Fibroblast of lung (primary cell): ENCODE measurements at regions not wholly inside any gene's neighbourhood (a gene's known extent, or its start where the extent isn't known, plus 50 kb on each side); places are given as distances from the start of the nearest gene placed in this dataset.

Experiments
- DNase-seq, 2 donors: peaks; one replicate each; pipeline versions ENCODE4 v3.0.0 to v3.0.0-alpha.2; 2010; ENCODE audit warnings: low read depth in 2 of 2
- H2AFZ ChIP-seq: 2 replicates; pipeline ENCODE4 v1.5.1; 2012; ENCODE audit warnings: low read length, control low read depth, inconsistent platforms
- H3K27ac ChIP-seq: 2 replicates; pipeline ENCODE4 v1.5.1; 2011; ENCODE audit warnings: low read length, control low read depth; ENCODE audit not compliant: insufficient read depth
- H3K27me3 ChIP-seq: 2 replicates; pipeline ENCODE4 v1.5.1; 2011; ENCODE audit warnings: mild to moderate bottlenecking, low read length; ENCODE audit not compliant: control insufficient read depth, insufficient read depth
- H3K36me3 ChIP-seq: 2 replicates; pipeline ENCODE4 v1.5.1; 2011; ENCODE audit warnings: low read length; ENCODE audit not compliant: control insufficient read depth, insufficient read depth
- H3K4me1 ChIP-seq: 2 replicates; pipeline ENCODE4 v1.5.1; 2011; ENCODE audit warnings: low read length; ENCODE audit not compliant: control insufficient read depth, insufficient read depth; ENCODE audit errors: extremely low read depth
- H3K4me2 ChIP-seq: 2 replicates; pipeline ENCODE4 v1.5.1; 2011; ENCODE audit warnings: low read length, control low read depth; ENCODE audit not compliant: insufficient read depth; ENCODE audit errors: extremely low read depth
- H3K4me3 ChIP-seq, 4 experiments: fragments of 200-600 bp in 1 of 4; sonication (generic) in 1 of 4; replicated peaks in 1 of 4; 2 replicates each; pipeline ENCODE4 v1.5.1; 2011 to 2016; ENCODE audit warnings: low read length in 4 of 4, low read depth in 3 of 4, mild to moderate bottlenecking in 3 of 4, control low read depth in 2 of 4, inconsistent platforms in 1 of 4, mixed read lengths in 1 of 4; ENCODE audit not compliant: insufficient read depth in 1 of 4; ENCODE audit errors: control extremely low read depth in 1 of 4
- H3K79me2 ChIP-seq: 2 replicates; pipeline ENCODE4 v1.5.1; 2012; ENCODE audit warnings: mild to moderate bottlenecking, low read length, inconsistent platforms; ENCODE audit not compliant: control insufficient read depth, insufficient read depth
- H3K9ac ChIP-seq: 2 replicates; pipeline ENCODE4 v1.5.1; 2011; ENCODE audit warnings: mild to moderate bottlenecking, low read length, control low read depth; ENCODE audit not compliant: insufficient read depth
- H3K9me3 ChIP-seq: 2 replicates; pipeline ENCODE4 v1.5.1; 2012; ENCODE audit warnings: low read depth, low read length; ENCODE audit not compliant: control insufficient read depth, insufficient read depth
- H4K20me1 ChIP-seq: 2 replicates; pipeline ENCODE4 v1.5.1; 2011; ENCODE audit warnings: low read length; ENCODE audit not compliant: control insufficient read depth, insufficient read depth; ENCODE audit errors: extremely low read depth
- EZH2 ChIP-seq: IDR thresholded peaks from 2 replicates; pipeline ENCODE4 v1.5.1; 2012; ENCODE audit warnings: low read length, control low read depth, mild to moderate bottlenecking; ENCODE audit errors: missing control alignments
- TF ChIP-seq, protein P1 (sequence below), 2 donors: IDR thresholded peaks in 1 of 2; conservative IDR thresholded peaks in 1 of 2; 1 replicate in 1 of 2; 2 replicates in 1 of 2; pipeline ENCODE4 v1.5.1; 2011 to 2012; ENCODE audit warnings: low read length in 2 of 2, control low read depth in 1 of 2, inconsistent platforms in 1 of 2, low read depth in 1 of 2, mild to moderate bottlenecking in 1 of 2

DNA sequence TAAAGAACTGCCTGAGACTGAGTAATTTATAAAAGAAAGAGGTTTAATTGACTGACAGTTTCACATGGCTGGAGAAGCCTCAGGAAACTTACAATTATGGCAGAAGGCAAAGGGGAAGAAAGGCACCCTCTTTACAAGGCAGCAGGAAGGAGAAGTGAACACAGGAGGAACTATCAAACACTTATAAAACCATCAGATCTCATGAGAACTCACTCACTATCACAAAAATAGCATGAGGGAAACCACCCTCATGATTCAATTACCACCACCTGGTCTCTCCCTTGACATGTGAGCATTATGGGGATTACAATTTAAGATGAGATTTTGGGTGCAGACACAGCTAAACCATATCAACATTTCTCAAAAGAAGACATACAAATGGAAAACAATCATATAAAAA, 266.3 kb downstream of the EPM2A start:
- Histone ChIP-seq H3K4me1 (no peaks in the 10 kb centered on the region), H4K20me1 (no peaks in the 10 kb centered on the region), H3K36me3 (no peaks in the 10 kb centered on the region), H3K9me3 (no peaks in the 10 kb centered on the region), H2AFZ (no peak overlapping the region), H3K9ac (no peak overlapping the region), H3K27me3 (no peaks in the 10 kb centered on the region), H3K4me2 (no peak overlapping the region), H3K27ac (no peak overlapping the region), H3K79me2 (no peaks in the 10 kb centered on the region), H3K4me3 (no peak overlapping the region)
- no peak for DNase-seq
- TF ChIP-seq, protein P1, sequence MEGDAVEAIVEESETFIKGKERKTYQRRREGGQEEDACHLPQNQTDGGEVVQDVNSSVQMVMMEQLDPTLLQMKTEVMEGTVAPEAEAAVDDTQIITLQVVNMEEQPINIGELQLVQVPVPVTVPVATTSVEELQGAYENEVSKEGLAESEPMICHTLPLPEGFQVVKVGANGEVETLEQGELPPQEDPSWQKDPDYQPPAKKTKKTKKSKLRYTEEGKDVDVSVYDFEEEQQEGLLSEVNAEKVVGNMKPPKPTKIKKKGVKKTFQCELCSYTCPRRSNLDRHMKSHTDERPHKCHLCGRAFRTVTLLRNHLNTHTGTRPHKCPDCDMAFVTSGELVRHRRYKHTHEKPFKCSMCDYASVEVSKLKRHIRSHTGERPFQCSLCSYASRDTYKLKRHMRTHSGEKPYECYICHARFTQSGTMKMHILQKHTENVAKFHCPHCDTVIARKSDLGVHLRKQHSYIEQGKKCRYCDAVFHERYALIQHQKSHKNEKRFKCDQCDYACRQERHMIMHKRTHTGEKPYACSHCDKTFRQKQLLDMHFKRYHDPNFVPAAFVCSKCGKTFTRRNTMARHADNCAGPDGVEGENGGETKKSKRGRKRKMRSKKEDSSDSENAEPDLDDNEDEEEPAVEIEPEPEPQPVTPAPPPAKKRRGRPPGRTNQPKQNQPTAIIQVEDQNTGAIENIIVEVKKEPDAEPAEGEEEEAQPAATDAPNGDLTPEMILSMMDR (conservative IDR thresholded peaks at IDR 0.05 in 1 of 2, IDR thresholded peaks at IDR 0.05 in 1 of 2; ENCODE audit: low read depth in 1 of 2, low read length in 2 of 2): no peak
- no peak for TF ChIP-seq EZH2

DNA sequence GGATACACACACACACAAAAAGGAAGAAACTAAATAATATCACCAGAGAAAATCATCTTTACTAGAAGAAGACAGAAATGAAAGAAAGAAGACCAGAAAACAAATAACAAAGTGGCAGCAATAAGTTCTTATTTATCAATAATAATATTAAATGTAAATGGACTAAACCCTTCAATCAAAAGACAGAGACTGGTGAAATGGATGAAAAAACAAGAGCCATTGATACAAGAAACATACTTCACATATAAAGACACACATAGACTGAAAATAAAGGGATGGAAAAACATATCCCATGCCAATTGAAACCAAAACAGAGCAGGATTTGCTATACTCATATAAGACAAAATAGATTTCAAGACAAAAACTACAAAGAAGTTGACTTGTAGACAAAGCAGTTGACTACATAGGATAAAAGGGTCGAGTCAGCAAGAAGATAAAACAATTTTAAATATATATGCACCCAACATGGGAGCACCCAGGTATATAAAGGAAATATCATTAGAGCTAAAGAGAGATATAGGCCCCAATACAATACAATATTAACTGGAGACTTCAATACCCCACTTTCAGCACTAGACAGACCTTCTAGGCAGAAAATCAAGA, 259.4 kb downstream of the EPM2A start:
- no peak overlapping the region for H3K4me2 ChIP-seq
- no peak overlapping the region for H3K27ac ChIP-seq
- no peak overlapping the region for H3K9ac ChIP-seq
- H3K4me3 ChIP-seq: no peak overlapping the region
- H3K27me3 ChIP-seq: no peaks in the 10 kb centered on the region
- DNase-seq: no peak
- H2AFZ ChIP-seq: no peak overlapping the region
- no peaks in the 10 kb centered on the region for H4K20me1 ChIP-seq
- no peaks in the 10 kb centered on the region for H3K9me3 ChIP-seq
- no peaks in the 10 kb centered on the region for H3K4me1 ChIP-seq
- no peaks in the 10 kb centered on the region for H3K79me2 ChIP-seq
- TF ChIP-seq, protein P1 (conservative IDR thresholded peaks at IDR 0.05 in 1 of 2, IDR thresholded peaks at IDR 0.05 in 1 of 2; ENCODE audit: low read depth in 1 of 2, low read length in 2 of 2): no peak
- no peaks in the 10 kb centered on the region for H3K36me3 ChIP-seq

DNA sequence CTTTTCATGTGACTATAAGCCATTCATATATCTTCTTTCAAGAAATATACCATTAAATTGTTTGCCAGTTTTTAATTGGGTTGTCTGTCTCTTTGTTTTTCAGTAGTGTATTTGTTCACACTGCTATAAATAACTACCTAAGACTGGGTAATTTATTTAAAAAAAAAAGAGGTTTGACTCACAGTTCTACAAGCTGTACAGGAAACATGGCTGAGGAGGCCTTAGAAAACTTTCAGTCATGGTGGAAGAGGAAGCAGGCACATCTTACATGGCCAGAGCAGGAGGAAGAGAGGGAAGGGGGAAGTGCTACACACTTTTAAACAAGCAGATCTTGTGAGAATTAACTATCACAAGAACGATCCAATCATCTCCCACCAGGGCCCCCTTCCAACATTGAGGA, 255.3 kb downstream of the EPM2A start:
- TF ChIP-seq EZH2: no peak
- TF ChIP-seq, protein P1 (conservative IDR thresholded peaks at IDR 0.05 in 1 of 2, IDR thresholded peaks at IDR 0.05 in 1 of 2; ENCODE audit: low read depth in 1 of 2, low read length in 2 of 2): no peak
- Histone ChIP-seq H3K4me2 (no peak overlapping the region), H3K36me3 (no peaks in the 10 kb centered on the region), H4K20me1 (no peaks in the 10 kb centered on the region), H2AFZ (no peak overlapping the region), H3K4me3 (no peak overlapping the region), H3K9me3 (no peaks in the 10 kb centered on the region), H3K27ac (no peak overlapping the region), H3K4me1 (no peaks in the 10 kb centered on the region), H3K27me3 (no peaks in the 10 kb centered on the region), H3K79me2 (no peaks in the 10 kb centered on the region), H3K9ac (no peak overlapping the region)
- DNase-seq: no peak
